Stimulated activated memory B cell treated with anti-CD40 and anti-IgM and Interleukin-4, amounts not matched to agents 10 μg/mL and 1 μg/mL and 100 μg/mL, for 72 hours (primary cell): ENCODE measurements at regions not wholly inside any gene's neighbourhood (a gene's known extent, or its start where the extent isn't known, plus 50 kb on each side); places are given as distances from the start of the nearest gene placed in this dataset.
A peak's percentile ranks its signal among the peaks of the same experiment; 100 is the strongest.

Experiments
- ATAC-seq: fragments of 150-1000 bp; cut with Tn5 transposase; 2 replicates; pipeline ENCODE4 v1.10.0; 2021
- H3K27ac Mint-ChIP-seq: one replicate; pipeline ENCODE4 v1.8.0; 2022; ENCODE audit warnings: mild to moderate bottlenecking, mixed read lengths
- H3K27me3 Mint-ChIP-seq: one replicate; pipeline ENCODE4 v1.8.0; 2022; ENCODE audit warnings: mixed read lengths
- H3K36me3 Mint-ChIP-seq: one replicate; pipeline ENCODE4 v1.8.0; 2022; ENCODE audit warnings: mixed read lengths
- H3K4me1 Mint-ChIP-seq: one replicate; pipeline ENCODE4 v1.8.0; 2022; ENCODE audit warnings: mixed read lengths
- H3K4me3 Mint-ChIP-seq: one replicate; pipeline ENCODE4 v1.8.0; 2022; ENCODE audit warnings: mild to moderate bottlenecking, moderate library complexity, mixed read lengths
- H3K9me3 Mint-ChIP-seq: one replicate; pipeline ENCODE4 v1.8.0; 2022; ENCODE audit warnings: mixed read lengths

- Mint-ChIP-seq H3K4me3 (no peak overlapping the region), H3K36me3 (no peaks in the 10 kb centered on the region), H3K27ac (no peak overlapping the region), H3K27me3 (no peaks in the 10 kb centered on the region), H3K4me1 (no peaks in the 10 kb centered on the region), H3K9me3 (peaks cover 4% of the 10 kb centered on the region)
- no peak for ATAC-seq
Measured at GRCh38 chr4:63440236-63440635, 969.0 kb downstream of the TECRL start.

DNA sequence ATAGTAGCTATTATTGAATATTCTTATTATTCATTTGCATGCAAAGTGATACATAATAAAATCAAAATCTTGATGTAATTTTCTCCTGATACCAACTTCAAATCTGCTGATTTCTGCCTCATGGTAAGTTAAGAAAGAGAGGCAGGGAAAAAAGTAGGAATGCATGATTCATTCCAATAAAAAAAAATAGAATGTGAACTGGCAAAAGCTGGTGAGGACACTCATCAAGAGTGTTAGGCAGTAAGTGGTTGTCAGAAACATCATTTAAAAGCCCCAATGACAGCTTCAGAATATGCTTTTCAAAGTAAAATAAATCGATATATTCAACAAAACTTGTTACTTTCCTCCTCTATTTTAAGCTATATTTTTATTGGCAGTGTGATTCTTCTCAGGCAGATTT lies 979.1 kb downstream of the TECRL start:
- Mint-ChIP-seq H3K9me3 (peaks cover 3% of the 10 kb centered on the region), H3K4me1 (no peaks in the 10 kb centered on the region), H3K27me3 (no peaks in the 10 kb centered on the region), H3K27ac (no peak overlapping the region), H3K4me3 (no peak overlapping the region), H3K36me3 (no peaks in the 10 kb centered on the region)
- no peak for ATAC-seq

DNA sequence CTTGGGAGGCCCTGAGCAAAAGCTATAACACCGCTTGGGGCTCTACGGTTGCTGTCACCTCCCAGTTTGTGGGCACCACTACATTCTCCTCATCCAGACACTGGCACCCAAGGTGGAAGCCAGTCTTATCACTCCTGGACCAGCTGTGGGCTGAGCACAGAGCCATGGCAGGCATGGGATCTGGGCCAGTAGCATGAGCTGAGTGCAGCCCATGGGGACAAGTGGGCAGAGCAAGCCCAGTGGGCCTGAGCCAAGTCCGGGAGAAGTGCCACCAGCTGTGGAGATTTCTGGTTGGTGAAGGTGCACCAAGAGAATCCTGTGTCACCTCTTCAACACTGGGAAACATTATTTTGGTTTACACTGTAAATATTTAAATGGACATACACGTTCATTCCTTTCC lies 1013.0 kb downstream of the TECRL start:
- Mint-ChIP-seq H3K36me3 (no peaks in the 10 kb centered on the region), H3K27ac (no peak overlapping the region), H3K4me3 (no peak overlapping the region), H3K9me3 (peaks cover 13% of the 10 kb centered on the region), H3K27me3 (no peaks in the 10 kb centered on the region), H3K4me1 (no peaks in the 10 kb centered on the region)
- peak; percentile 43 for ATAC-seq

GRCh38 chr4:63393544-63393943 lies 1015.7 kb downstream of the TECRL start:
- Mint-ChIP-seq H3K27me3 (no peaks in the 10 kb centered on the region), H3K4me1 (no peaks in the 10 kb centered on the region), H3K36me3 (no peaks in the 10 kb centered on the region), H3K27ac (no peak overlapping the region), H3K9me3 (peaks cover 8% of the 10 kb centered on the region), H3K4me3 (no peak overlapping the region)
- ATAC-seq: no peak

GRCh38 chr4:63379750-63380522 lies 1029.3 kb downstream of the TECRL start:
- Mint-ChIP-seq H3K27ac (no peak overlapping the region), H3K4me3 (no peak overlapping the region), H3K36me3 (no peaks in the 10 kb centered on the region), H3K9me3 (peaks cover 8% of the 10 kb centered on the region), H3K4me1 (no peaks in the 10 kb centered on the region), H3K27me3 (no peaks in the 10 kb centered on the region)
- no peak for ATAC-seq

GRCh38 chr4:63371001-63371400 lies 1038.2 kb downstream of the TECRL start:
- peaks cover 6% of the 10 kb centered on the region for H3K9me3 Mint-ChIP-seq
- H3K4me1 Mint-ChIP-seq: no peaks in the 10 kb centered on the region
- H3K27ac Mint-ChIP-seq: no peak overlapping the region
- no peaks in the 10 kb centered on the region for H3K27me3 Mint-ChIP-seq
- no peak overlapping the region for H3K4me3 Mint-ChIP-seq
- no peak for ATAC-seq
- H3K36me3 Mint-ChIP-seq: no peaks in the 10 kb centered on the region

- no peak overlapping the region for H3K4me3 Mint-ChIP-seq
- peaks cover 5% of the 10 kb centered on the region for H3K9me3 Mint-ChIP-seq
- no peak for ATAC-seq
- H3K27ac Mint-ChIP-seq: no peak overlapping the region
- no peaks in the 10 kb centered on the region for H3K27me3 Mint-ChIP-seq
- H3K36me3 Mint-ChIP-seq: no peaks in the 10 kb centered on the region
- no peaks in the 10 kb centered on the region for H3K4me1 Mint-ChIP-seq
Measured at GRCh38 chr4:63361628-63362027, 1047.6 kb downstream of the TECRL start.

DNA sequence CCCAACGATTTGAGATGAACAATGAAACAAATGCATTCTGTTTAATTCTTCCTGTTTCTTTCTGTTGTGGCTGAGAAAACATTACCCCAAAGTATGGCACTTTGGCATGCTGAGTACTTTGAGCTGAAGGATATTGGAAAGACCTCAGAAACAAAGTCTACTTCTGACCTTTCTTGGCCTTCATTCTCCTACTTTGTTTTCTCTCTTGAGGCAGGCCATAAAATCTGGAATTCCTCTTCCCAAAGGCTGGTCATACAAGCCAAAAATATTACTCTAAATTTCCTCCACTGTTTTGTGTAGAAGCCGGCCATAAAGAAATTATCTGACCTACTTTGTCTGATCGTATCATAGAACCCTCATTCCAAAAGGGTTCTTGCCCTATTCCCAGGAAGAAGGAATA lies 1048.2 kb downstream of the TECRL start:
- peaks cover 2% of the 10 kb centered on the region for H3K9me3 Mint-ChIP-seq

GRCh38 chr4:63349674-63350025 lies 1059.6 kb downstream of the TECRL start:
- no peak overlapping the region for H3K4me3 Mint-ChIP-seq
- no peak for ATAC-seq

More for the DNA sequence above, 1048.2 kb downstream of the TECRL start:
- no peak for ATAC-seq
- Mint-ChIP-seq H3K36me3 (no peaks in the 10 kb centered on the region), H3K4me3 (no peak overlapping the region), H3K4me1 (no peaks in the 10 kb centered on the region), H3K27ac (no peak overlapping the region), H3K27me3 (no peaks in the 10 kb centered on the region)

GRCh38 chr4:63348735-63349673 lies 1060.2 kb downstream of the TECRL start:
- no peak for ATAC-seq
- no peaks in the 10 kb centered on the region for H3K4me1 Mint-ChIP-seq
- H3K4me3 Mint-ChIP-seq: no peak overlapping the region
- peaks cover 7% of the 10 kb centered on the region for H3K9me3 Mint-ChIP-seq
- no peak overlapping the region for H3K27ac Mint-ChIP-seq
- H3K36me3 Mint-ChIP-seq: no peaks in the 10 kb centered on the region
- H3K27me3 Mint-ChIP-seq: no peaks in the 10 kb centered on the region

More at GRCh38 chr4:63349674-63350025, 1059.6 kb downstream of the TECRL start:
- H3K36me3 Mint-ChIP-seq: no peaks in the 10 kb centered on the region
- H3K9me3 Mint-ChIP-seq: peaks cover 10% of the 10 kb centered on the region
- no peaks in the 10 kb centered on the region for H3K4me1 Mint-ChIP-seq
- no peaks in the 10 kb centered on the region for H3K27me3 Mint-ChIP-seq
- no peak overlapping the region for H3K27ac Mint-ChIP-seq

DNA sequence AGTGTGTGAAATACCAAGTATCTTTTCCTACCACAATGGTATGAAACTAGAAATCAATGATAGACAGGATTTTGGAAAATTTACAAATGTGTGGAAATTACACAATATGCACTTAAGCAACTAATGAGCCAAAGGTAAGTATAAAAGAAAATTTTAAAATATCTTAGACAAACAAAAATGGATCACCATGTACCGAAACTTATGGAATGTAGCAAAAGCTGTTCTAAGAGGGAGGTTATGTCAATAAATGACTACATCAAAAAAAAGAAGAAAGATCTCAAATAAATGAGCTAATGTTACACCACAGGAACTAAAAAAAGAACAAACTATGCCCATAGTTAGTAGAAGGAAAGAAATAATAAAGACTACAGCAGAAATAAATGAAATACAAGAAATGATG lies 1084.1 kb downstream of the TECRL start:
- no peak overlapping the region for H3K27ac Mint-ChIP-seq
- no peaks in the 10 kb centered on the region for H3K4me1 Mint-ChIP-seq
- no peak for ATAC-seq
- H3K36me3 Mint-ChIP-seq: no peaks in the 10 kb centered on the region
- peaks cover 6% of the 10 kb centered on the region for H3K9me3 Mint-ChIP-seq
- no peak overlapping the region for H3K4me3 Mint-ChIP-seq
- H3K27me3 Mint-ChIP-seq: no peaks in the 10 kb centered on the region

- no peak for ATAC-seq
- no peaks in the 10 kb centered on the region for H3K36me3 Mint-ChIP-seq
- H3K4me3 Mint-ChIP-seq: no peak overlapping the region
- no peak overlapping the region for H3K27ac Mint-ChIP-seq
- H3K27me3 Mint-ChIP-seq: no peaks in the 10 kb centered on the region
- H3K4me1 Mint-ChIP-seq: no peaks in the 10 kb centered on the region
- H3K9me3 Mint-ChIP-seq: no peaks in the 10 kb centered on the region
Measured at GRCh38 chr4:63316633-63317032, 1092.6 kb downstream of the TECRL start.

DNA sequence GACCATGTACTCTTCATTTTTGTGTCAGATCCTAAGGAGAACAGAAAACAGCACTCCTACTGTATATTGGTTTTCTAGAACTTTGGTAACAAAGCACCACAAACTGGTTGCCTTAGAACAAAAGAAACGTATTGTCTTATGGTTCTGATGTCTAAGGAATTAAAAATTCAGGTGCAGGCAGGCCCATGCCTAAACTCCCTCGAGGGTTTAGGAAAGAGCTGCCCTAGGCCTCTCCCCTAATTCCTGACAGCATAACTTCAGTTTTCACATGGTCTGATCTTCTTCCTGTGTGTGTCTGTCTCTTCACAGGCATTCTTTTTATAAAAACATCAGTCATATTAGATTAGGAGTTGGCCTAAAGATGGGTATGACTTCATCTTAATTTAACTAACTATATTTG lies 1093.6 kb downstream of the TECRL start:
- Mint-ChIP-seq H3K27me3 (no peaks in the 10 kb centered on the region), H3K27ac (no peak overlapping the region), H3K9me3 (no peaks in the 10 kb centered on the region), H3K4me1 (no peaks in the 10 kb centered on the region), H3K4me3 (no peak overlapping the region), H3K36me3 (no peaks in the 10 kb centered on the region)
- ATAC-seq: no peak

DNA sequence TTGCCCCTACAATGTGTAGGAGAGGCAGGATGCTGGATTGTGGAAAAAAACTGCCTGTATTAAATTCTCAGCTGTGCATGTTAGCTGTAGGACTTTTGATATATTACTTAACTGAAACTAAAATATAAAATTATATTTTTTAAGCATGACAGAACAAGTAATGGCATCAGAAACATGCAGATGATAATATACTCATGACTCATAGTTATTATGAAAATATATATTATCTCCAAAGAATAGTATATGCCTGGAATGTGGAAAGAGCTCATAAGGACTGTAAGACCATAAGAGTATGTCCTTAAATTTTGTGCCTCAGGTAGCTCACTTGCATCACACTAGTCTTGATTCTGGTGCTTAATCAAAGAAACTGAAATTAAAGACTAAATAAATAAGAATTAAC lies 1100.6 kb downstream of the TECRL start:
- Mint-ChIP-seq H3K27me3 (no peaks in the 10 kb centered on the region), H3K36me3 (no peaks in the 10 kb centered on the region), H3K4me1 (no peaks in the 10 kb centered on the region), H3K27ac (no peak overlapping the region), H3K4me3 (no peak overlapping the region), H3K9me3 (no peaks in the 10 kb centered on the region)
- no peak for ATAC-seq

- H3K4me1 Mint-ChIP-seq: no peaks in the 10 kb centered on the region
- no peaks in the 10 kb centered on the region for H3K9me3 Mint-ChIP-seq
- no peak overlapping the region for H3K27ac Mint-ChIP-seq
- no peaks in the 10 kb centered on the region for H3K36me3 Mint-ChIP-seq
- H3K4me3 Mint-ChIP-seq: no peak overlapping the region
- ATAC-seq: no peak
- H3K27me3 Mint-ChIP-seq: no peaks in the 10 kb centered on the region
Measured at GRCh38 chr4:63302792-63303191, 1106.5 kb downstream of the TECRL start.

GRCh38 chr4:63302078-63302477 lies 1107.2 kb downstream of the TECRL start:
- H3K36me3 Mint-ChIP-seq: no peaks in the 10 kb centered on the region
- no peaks in the 10 kb centered on the region for H3K9me3 Mint-ChIP-seq
- H3K4me1 Mint-ChIP-seq: no peaks in the 10 kb centered on the region
- H3K4me3 Mint-ChIP-seq: no peak overlapping the region
- ATAC-seq: no peak
- no peaks in the 10 kb centered on the region for H3K27me3 Mint-ChIP-seq
- H3K27ac Mint-ChIP-seq: no peak overlapping the region
